HEK293 (cell line): ENCODE measurements at regions not wholly inside any gene's neighbourhood (a gene's known extent, or its start where the extent isn't known, plus 50 kb on each side); places are given as distances from the start of the nearest gene placed in this dataset.

ENCODE experiments used
- CTCF ChIA-PET: fragments of 350-600 bp; formaldehyde crosslinking; extraction: SDS; loops from one replicate; lab custom pipeline; 2021; ENCODE audit warnings: antibody characterized with exemption; lab: Yijun Ruan, JAX
- POLR2A ChIA-PET: fragments of 300-600 bp; formaldehyde crosslinking; extraction: SDS; loops from one replicate; lab custom pipeline; 2020; ENCODE audit warnings: antibody characterized with exemption, inconsistent platforms; lab: Yijun Ruan, JAX
- H3K27ac ChIP-seq: fragments of 200-500 bp; sonication (Bioruptor generic); 2 replicates; pipeline ENCODE4 v1.5.1; 2014; ENCODE audit warnings: low read depth, low read length, control low read depth, inconsistent platforms; ENCODE audit errors: extremely low read depth
- H3K36me3 ChIP-seq, 2 experiments: fragments of 200-500 bp in 1 of 2; sonication (Bioruptor generic) in 1 of 2; 1 replicate in 1 of 2; 2 replicates in 1 of 2; pipeline ENCODE4 v1.5.1; 2014 to 2017; ENCODE audit warnings: inconsistent platforms in 2 of 2, low read length in 2 of 2; ENCODE audit not compliant: control insufficient read depth in 2 of 2, insufficient read depth in 1 of 2
- H3K4me1 ChIP-seq: fragments of 200-500 bp; sonication (Bioruptor generic); 2 replicates; pipeline ENCODE4 v1.5.1; 2014; ENCODE audit warnings: mild to moderate bottlenecking, low read length, inconsistent platforms; ENCODE audit not compliant: control insufficient read depth, insufficient read depth
- H3K4me3 ChIP-seq: 2 replicates; pipeline ENCODE4 v1.5.1; 2011; ENCODE audit warnings: low read depth, mild to moderate bottlenecking, control low read depth, low read length, moderate library complexity
- H3K9me3 ChIP-seq: fragments of 200-500 bp; sonication (Bioruptor generic); 2 replicates; pipeline ENCODE4 v1.5.1; 2014; ENCODE audit warnings: low read depth, low read length, inconsistent platforms; ENCODE audit not compliant: control insufficient read depth, insufficient read depth
- OSR2 ChIP-seq: fragments of 450-650 bp; formaldehyde crosslinking; IDR thresholded peaks from 2 replicates; pipeline ENCODE4 v1.5.1; 2016; ENCODE audit warnings: missing biosample characterization, missing genetic modification characterization
- SP3 ChIP-seq: fragments of 450-650 bp; formaldehyde crosslinking; IDR thresholded peaks from 2 replicates; pipeline ENCODE4 v1.5.1; 2016; ENCODE audit warnings: missing biosample characterization, missing genetic modification characterization
- YY1 ChIP-seq: fragments of 450-650 bp; formaldehyde crosslinking; IDR thresholded peaks from 2 replicates; pipeline ENCODE4 v1.5.1; 2018; ENCODE audit warnings: missing biosample characterization, missing genetic modification characterization
- ZFP41 ChIP-seq: fragments of 450-650 bp; formaldehyde crosslinking; IDR thresholded peaks from 2 replicates; pipeline ENCODE4 v1.5.1; 2016; ENCODE audit warnings: missing biosample characterization, missing genetic modification characterization, borderline replicate concordance
- ZNF132 ChIP-seq: fragments of 450-650 bp; formaldehyde crosslinking; IDR thresholded peaks from 2 replicates; pipeline ENCODE4 v1.5.1; 2017; ENCODE audit warnings: missing biosample characterization, missing genetic modification characterization, borderline replicate concordance
- ZNF248 ChIP-seq: fragments of 450-650 bp; formaldehyde crosslinking; IDR thresholded peaks from 2 replicates; pipeline ENCODE4 v1.5.1; 2017; ENCODE audit warnings: missing biosample characterization, missing genetic modification characterization
- ZNF274 ChIP-seq, 2 experiments: fragments of 200-500 bp in 1 of 2; fragments of 450-650 bp in 1 of 2; sonication (Bioruptor generic) in 1 of 2; formaldehyde crosslinking in 1 of 2; IDR thresholded peaks; 2 replicates each; pipeline versions ENCODE4 v1.5.1 to v1.6.1; 2014 to 2016; ENCODE audit warnings: borderline replicate concordance in 1 of 2, inconsistent platforms in 1 of 2, low read length in 1 of 2, missing biosample characterization in 1 of 2, missing genetic modification characterization in 1 of 2
- ZNF366 ChIP-seq: fragments of 450-650 bp; formaldehyde crosslinking; conservative IDR thresholded peaks from 2 replicates; pipeline ENCODE4 v1.5.1; 2016; ENCODE audit warnings: missing biosample characterization, missing genetic modification characterization
- ZNF394 ChIP-seq: fragments of 450-650 bp; formaldehyde crosslinking; IDR thresholded peaks from 2 replicates; pipeline ENCODE4 v1.5.1; 2016; ENCODE audit warnings: missing biosample characterization, missing genetic modification characterization, mild to moderate bottlenecking, moderate library complexity, borderline replicate concordance
- ZNF473 ChIP-seq: fragments of 450-650 bp; formaldehyde crosslinking; IDR thresholded peaks from 2 replicates; pipeline ENCODE4 v1.5.1; 2017; ENCODE audit warnings: missing biosample characterization, missing genetic modification characterization
- ZNF571 ChIP-seq: fragments of 450-650 bp; formaldehyde crosslinking; IDR thresholded peaks from 2 replicates; pipeline ENCODE4 v1.5.0; 2017; ENCODE audit warnings: missing biosample characterization, missing genetic modification characterization
- ZNF660 ChIP-seq: fragments of 450-650 bp; IDR thresholded peaks from 2 replicates; pipeline ENCODE4 v1.5.1; 2018; ENCODE audit warnings: missing biosample characterization, mild to moderate bottlenecking, missing genetic modification characterization
- ZNF707 ChIP-seq: fragments of 450-650 bp; formaldehyde crosslinking; IDR thresholded peaks from 2 replicates; pipeline ENCODE4 v1.5.1; 2016; ENCODE audit warnings: missing biosample characterization, missing genetic modification characterization
- ZNF768 ChIP-seq: fragments of 450-650 bp; formaldehyde crosslinking; IDR thresholded peaks from 2 replicates; pipeline ENCODE4 v1.5.1; 2018; ENCODE audit warnings: missing biosample characterization, mild to moderate bottlenecking, missing genetic modification characterization
- TF ChIP-seq, protein P1 (sequence below): fragments of 450-650 bp; formaldehyde crosslinking; conservative IDR thresholded peaks from 2 replicates; pipeline ENCODE4 v1.5.1; 2016; ENCODE audit warnings: low read depth, missing biosample characterization, missing genetic modification characterization
- TF ChIP-seq, protein P2 (sequence below): fragments of 450-650 bp; formaldehyde crosslinking; IDR thresholded peaks from 2 replicates; pipeline ENCODE4 v1.5.1; 2017; ENCODE audit warnings: missing biosample characterization, missing genetic modification characterization
- TF ChIP-seq, protein P3 (sequence below): fragments of 450-650 bp; formaldehyde crosslinking; IDR thresholded peaks from 2 replicates; pipeline ENCODE4 v1.5.1; 2016; ENCODE audit warnings: missing biosample characterization, missing genetic modification characterization

DNA sequence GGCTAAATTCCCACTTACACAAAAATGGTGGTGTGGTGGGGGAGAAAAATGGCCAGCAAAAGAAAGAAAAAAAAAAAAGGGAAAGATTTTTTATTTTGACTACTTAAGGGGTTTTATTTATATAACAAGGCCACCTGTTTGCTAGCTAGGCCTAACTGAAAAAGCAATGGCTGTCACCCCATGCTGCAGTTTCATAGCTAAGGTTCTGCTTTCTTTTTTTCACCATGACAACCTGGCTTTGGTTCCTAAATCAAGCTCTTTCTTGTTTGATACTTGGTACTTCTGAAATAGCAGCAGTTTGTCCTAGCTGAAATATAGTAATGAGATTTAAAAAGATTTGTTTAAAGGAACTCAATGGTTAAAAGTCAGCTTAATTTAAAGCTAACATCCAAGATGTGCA lies 433.2 kb upstream of the MEX3C start:
- POLR2A ChIA-PET, result no interaction called here
- H3K27ac ChIP-seq, result no peak overlapping the region
- CTCF ChIA-PET, result interaction anchor here (0.6 to 5.3 kb wide), 2 partner anchors 10 to 495 kb away, joined by 5 to 35 read pairs; no protein-coding TSS in a partner anchor

DNA sequence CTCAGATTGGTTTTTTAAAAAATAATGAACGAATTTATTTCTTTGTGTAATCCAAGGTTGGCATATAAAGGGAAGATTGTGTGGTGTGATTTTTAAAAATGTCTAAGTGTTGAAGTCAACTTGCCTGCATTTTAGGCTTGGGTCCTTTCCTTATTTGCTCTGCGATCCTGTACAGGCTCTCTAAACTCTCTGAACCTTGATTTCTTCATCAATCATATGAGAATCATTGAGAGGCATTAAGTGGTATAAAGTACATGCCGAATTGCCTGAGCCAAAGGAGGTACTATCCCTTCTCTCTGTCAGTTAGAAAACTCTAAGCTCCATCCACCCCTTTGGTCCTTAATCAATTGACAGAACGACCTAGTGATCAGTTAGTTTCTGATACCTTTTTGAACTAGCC lies 440.4 kb upstream of the MEX3C start:
- H3K9me3 ChIP-seq, result no peaks in the 10 kb centered on the region
- TF ChIP-seq, protein P1, sequence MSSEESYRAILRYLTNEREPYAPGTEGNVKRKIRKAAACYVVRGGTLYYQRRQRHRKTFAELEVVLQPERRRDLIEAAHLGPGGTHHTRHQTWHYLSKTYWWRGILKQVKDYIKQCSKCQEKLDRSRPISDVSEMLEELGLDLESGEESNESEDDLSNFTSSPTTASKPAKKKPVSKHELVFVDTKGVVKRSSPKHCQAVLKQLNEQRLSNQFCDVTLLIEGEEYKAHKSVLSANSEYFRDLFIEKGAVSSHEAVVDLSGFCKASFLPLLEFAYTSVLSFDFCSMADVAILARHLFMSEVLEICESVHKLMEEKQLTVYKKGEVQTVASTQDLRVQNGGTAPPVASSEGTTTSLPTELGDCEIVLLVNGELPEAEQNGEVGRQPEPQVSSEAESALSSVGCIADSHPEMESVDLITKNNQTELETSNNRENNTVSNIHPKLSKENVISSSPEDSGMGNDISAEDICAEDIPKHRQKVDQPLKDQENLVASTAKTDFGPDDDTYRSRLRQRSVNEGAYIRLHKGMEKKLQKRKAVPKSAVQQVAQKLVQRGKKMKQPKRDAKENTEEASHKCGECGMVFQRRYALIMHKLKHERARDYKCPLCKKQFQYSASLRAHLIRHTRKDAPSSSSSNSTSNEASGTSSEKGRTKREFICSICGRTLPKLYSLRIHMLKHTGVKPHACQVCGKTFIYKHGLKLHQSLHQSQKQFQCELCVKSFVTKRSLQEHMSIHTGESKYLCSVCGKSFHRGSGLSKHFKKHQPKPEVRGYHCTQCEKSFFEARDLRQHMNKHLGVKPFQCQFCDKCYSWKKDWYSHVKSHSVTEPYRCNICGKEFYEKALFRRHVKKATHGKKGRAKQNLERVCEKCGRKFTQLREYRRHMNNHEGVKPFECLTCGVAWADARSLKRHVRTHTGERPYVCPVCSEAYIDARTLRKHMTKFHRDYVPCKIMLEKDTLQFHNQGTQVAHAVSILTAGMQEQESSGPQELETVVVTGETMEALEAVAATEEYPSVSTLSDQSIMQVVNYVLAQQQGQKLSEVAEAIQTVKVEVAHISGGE, result no peak
- TF ChIP-seq, protein P2, sequence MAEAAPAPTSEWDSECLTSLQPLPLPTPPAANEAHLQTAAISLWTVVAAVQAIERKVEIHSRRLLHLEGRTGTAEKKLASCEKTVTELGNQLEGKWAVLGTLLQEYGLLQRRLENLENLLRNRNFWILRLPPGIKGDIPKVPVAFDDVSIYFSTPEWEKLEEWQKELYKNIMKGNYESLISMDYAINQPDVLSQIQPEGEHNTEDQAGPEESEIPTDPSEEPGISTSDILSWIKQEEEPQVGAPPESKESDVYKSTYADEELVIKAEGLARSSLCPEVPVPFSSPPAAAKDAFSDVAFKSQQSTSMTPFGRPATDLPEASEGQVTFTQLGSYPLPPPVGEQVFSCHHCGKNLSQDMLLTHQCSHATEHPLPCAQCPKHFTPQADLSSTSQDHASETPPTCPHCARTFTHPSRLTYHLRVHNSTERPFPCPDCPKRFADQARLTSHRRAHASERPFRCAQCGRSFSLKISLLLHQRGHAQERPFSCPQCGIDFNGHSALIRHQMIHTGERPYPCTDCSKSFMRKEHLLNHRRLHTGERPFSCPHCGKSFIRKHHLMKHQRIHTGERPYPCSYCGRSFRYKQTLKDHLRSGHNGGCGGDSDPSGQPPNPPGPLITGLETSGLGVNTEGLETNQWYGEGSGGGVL (tag by site-specific recombination), result no peak
- TF ChIP-seq ZNF473 (tag by site-specific recombination), result no peak
- no peak for TF ChIP-seq ZNF366 (tag by site-specific recombination)
- TF ChIP-seq ZNF274 (IDR thresholded peaks at IDR 0.05; ENCODE audit: low read length), result no peak
- no peak for TF ChIP-seq ZNF274 (tag by site-specific recombination; IDR thresholded peaks at IDR 0.05; ENCODE audit: borderline replicate concordance)
- TF ChIP-seq ZNF248 (tag by site-specific recombination), result no peak
- no peak for TF ChIP-seq SP3 (tag by site-specific recombination)
- TF ChIP-seq ZNF707 (tag by site-specific recombination), result no peak
- TF ChIP-seq ZNF394, result no peak
- TF ChIP-seq, protein P3, sequence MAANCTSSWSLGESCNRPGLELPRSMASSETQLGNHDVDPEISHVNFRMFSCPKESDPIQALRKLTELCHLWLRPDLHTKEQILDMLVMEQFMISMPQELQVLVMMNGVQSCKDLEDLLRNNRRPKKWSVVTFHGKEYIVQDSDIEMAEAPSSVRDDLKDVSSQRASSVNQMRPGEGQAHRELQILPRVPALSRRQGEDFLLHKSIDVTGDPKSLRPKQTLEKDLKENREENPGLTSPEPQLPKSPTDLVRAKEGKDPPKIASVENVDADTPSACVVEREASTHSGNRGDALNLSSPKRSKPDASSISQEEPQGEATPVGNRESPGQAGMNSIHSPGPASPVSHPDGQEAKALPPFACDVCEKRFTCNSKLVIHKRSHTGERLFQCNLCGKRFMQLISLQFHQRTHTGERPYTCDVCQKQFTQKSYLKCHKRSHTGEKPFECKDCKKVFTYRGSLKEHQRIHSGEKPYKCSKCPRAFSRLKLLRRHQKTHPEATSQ (tag by site-specific recombination), result no peak
- no peak for TF ChIP-seq ZFP41 (tag by site-specific recombination)
- no peak for TF ChIP-seq ZNF132
- no peak for TF ChIP-seq ZNF571
- TF ChIP-seq YY1 (tag by site-specific recombination), result no peak
- no peak for TF ChIP-seq ZNF768
- TF ChIP-seq OSR2 (tag by site-specific recombination), result no peak
- no peaks in the 10 kb centered on the region for H3K4me1 ChIP-seq
- no peak overlapping the region for H3K4me3 ChIP-seq
- no peak overlapping the region for H3K27ac ChIP-seq
- ChIA-PET CTCF (interaction anchor here (2.4 kb wide), 1 partner anchor 17 kb away, joined by 10 read pairs; no protein-coding TSS in a partner anchor), POLR2A (no interaction called here)
- H3K36me3 ChIP-seq, result no peaks in the 10 kb centered on the region

More for the DNA sequence above, 433.2 kb upstream of the MEX3C start:
- no peak for TF ChIP-seq ZNF660 (tag by site-specific recombination)
- Histone ChIP-seq H3K9me3 (no peaks in the 10 kb centered on the region), H3K4me1 (no peaks in the 10 kb centered on the region), H3K4me3 (no peak overlapping the region), H3K36me3 (no peaks in the 10 kb centered on the region)
